HUES6 (cell line): ENCODE measurements at regions not wholly inside any gene's neighbourhood (a gene's known extent, or its start where the extent isn't known, plus 50 kb on each side); places are given as distances from the start of the nearest gene placed in this dataset.

ENCODE experiments used
- H3K27ac ChIP-seq: 2 replicates; pipeline ENCODE4 v1.7.0; 2013; ENCODE audit warnings: low read depth, mild to moderate bottlenecking, low read length, inconsistent platforms
- H3K27me3 ChIP-seq: 2 replicates; pipeline ENCODE4 v1.6.1; 2013; ENCODE audit warnings: low read length; ENCODE audit not compliant: control insufficient read depth, insufficient read depth
- H3K36me3 ChIP-seq: 2 replicates; pipeline ENCODE4 v1.6.1; 2013; ENCODE audit warnings: low read length; ENCODE audit not compliant: control insufficient read depth, insufficient read depth
- H3K4me1 ChIP-seq: 2 replicates; pipeline ENCODE4 v1.6.1; 2013; ENCODE audit warnings: low read length; ENCODE audit not compliant: control insufficient read depth, insufficient read depth
- H3K4me3 ChIP-seq: 2 replicates; pipeline ENCODE4 v1.5.1; 2013; ENCODE audit warnings: low read depth, low read length
- H3K9ac ChIP-seq: one replicate; pipeline ENCODE4 v1.6.1; 2013; ENCODE audit warnings: mild to moderate bottlenecking, low read length
- H3K9me3 ChIP-seq: 2 replicates; pipeline ENCODE4 v1.6.1; 2013; ENCODE audit warnings: low read depth, low read length; ENCODE audit not compliant: control insufficient read depth, insufficient read depth

DNA sequence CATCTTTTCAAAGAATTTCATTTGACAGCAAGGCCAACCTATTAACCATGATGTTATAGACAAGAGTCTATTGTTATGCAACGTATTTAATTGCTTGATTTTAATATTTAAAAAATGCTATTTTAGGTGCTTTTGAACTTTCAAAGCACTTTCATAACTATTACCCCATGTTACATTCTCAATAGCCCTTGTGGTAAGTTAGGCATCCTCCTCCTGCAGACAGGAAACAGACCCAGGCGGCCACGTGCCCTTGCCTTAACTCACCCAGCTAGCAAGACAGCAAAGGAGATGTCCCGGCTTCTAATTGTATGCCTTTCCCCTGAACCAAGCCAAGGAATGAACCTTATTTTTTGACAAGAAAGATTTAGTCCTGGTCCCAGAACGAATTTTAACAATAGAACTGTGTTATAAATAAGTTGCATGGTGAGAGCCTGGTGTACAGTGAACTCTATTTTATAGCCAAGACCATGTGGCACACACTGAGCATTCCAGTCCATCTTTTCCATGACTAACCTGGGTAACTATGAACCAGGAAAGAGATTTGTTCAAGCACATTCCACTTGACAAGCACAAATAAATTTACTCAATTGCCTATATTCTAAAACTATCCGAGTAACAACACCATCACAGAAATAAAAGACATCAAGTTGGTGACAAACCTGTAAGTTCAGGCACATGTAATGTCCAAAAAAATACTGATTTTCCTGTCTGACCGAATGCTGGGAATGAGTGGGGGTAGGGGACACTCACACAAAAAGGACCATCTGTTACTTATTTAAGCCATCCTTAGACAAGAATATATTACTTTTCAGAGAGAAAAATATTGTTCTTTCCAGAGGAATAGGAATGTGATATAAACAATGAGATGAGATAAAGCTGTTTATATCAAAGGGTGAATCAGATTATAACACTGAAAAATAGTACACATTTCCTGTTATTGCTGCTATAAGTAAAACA is 163.0 kb downstream of the EFNB2 start:
- Histone ChIP-seq H3K4me1 (no peaks in the 10 kb centered on the region; the same call in 1 of the 2 replicates), H3K27me3 (no peaks in the 10 kb centered on the region), H3K4me3 (no peak overlapping the region), H3K36me3 (no peaks in the 10 kb centered on the region), H3K27ac (no peak overlapping the region), H3K9ac (no peak overlapping the region), H3K9me3 (no peaks in the 10 kb centered on the region)

DNA sequence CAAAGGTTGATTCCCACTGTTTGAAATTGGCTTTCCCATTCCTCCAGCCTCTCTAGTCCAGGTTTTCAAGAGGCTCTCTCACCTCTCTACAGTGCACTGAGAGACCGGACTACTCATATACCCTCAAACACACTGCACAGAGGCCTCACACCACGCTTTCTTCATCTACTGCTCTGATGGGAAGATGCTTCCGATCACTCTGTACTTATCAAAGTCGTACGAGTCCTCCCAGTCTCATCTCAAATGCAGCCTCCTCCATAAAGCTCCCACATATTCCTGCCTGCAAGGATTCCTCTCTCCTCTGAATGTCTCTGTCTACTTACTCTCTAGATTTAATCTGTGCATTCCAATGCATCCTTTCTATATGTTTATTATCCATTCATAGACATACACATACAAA is 164.4 kb downstream of the EFNB2 start:
- Histone ChIP-seq H3K36me3 (no peaks in the 10 kb centered on the region), H3K27me3 (no peaks in the 10 kb centered on the region), H3K9ac (no peak overlapping the region), H3K4me1 (no peaks in the 10 kb centered on the region; the same call in 1 of the 2 replicates), H3K4me3 (no peak overlapping the region), H3K9me3 (peaks cover 1% of the 10 kb centered on the region; the same call in 1 of the 2 replicates), H3K27ac (no peak overlapping the region)

DNA sequence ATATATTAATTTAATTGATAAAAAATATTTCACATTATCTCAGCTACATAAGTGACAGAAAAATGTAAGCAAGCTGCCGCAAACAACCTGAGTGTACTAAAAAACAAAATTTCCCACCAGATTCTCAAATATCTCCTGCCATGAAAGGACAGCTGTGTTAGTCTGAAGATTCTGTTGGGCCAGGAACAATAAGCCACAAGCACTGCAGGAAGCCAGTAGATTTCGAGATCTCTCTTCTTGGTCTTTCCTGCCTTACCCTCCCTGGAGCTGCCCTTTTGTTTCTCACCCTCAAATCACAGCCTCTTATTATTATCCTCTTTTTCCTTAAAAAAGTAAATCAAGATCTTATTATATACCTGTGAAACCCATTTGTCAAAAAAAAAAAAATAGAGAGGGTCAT is 165.6 kb downstream of the EFNB2 start:
- H3K9me3 ChIP-seq, result peaks cover 7% of the 10 kb centered on the region; the same call in 1 of the 2 replicates
- H3K4me3 ChIP-seq, result no peak overlapping the region
- no peak overlapping the region for H3K9ac ChIP-seq
- no peaks in the 10 kb centered on the region for H3K27me3 ChIP-seq
- no peaks in the 10 kb centered on the region; the same call in 1 of the 2 replicates for H3K4me1 ChIP-seq
- no peaks in the 10 kb centered on the region for H3K36me3 ChIP-seq
- no peak overlapping the region for H3K27ac ChIP-seq

DNA sequence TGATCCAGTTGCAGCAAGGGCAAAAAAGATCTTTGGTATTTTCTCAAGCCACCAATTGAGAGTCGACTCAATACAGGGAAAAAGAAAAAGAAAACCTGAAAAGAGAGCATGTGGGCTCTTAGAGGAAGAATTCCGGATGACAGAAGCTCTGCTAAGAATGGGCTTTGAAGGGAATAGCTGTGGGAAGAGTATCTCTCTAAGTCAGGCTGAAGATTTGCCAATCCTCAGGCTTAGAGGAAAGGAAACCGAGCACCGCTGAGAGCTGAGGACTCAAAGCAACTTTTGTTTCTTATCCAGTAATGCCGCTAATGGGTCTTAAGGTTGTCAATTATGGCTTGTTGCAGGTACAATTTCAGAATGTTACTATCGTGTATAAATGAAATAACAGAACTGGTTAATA is 166.4 kb downstream of the EFNB2 start:
- peaks cover 7% of the 10 kb centered on the region; the same call in 1 of the 2 replicates for H3K9me3 ChIP-seq
- H3K27me3 ChIP-seq, result no peaks in the 10 kb centered on the region
- H3K4me3 ChIP-seq, result no peak overlapping the region
- no peaks in the 10 kb centered on the region for H3K36me3 ChIP-seq
- H3K4me1 ChIP-seq, result no peaks in the 10 kb centered on the region; the same call in 1 of the 2 replicates
- no peak overlapping the region for H3K9ac ChIP-seq
- no peak overlapping the region for H3K27ac ChIP-seq

DNA sequence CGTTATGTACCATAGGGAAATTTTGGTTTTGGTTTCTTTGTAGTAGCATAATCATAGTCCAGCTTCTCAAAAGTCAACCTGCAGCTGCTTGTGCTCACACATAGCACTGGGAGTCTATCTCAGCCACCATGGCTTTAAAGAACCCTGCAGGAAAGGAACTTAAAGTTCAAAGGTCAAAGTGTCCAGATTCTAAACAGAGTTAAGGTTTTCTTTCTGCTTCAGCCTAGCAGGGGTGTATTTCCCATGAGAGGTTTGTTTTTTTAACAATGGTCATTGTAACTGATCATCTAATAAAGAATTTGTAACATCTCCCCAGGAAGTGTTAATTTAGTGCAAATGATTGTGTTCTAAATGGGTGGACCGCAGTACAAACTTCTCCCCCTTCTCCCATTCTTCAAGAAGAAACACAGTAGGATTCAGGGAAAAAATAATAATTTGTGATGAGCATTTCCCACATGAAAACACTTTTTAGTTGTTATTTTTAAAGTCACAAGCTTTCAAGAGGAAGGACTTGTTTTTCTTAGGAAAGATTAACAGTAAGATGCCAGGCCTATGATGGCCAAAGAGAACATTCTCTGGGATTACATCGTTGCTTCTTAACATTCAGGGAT is 168.0 kb downstream of the EFNB2 start:
- Histone ChIP-seq H3K4me3 (no peak overlapping the region), H3K36me3 (no peaks in the 10 kb centered on the region), H3K4me1 (no peaks in the 10 kb centered on the region), H3K9me3 (peaks cover 7% of the 10 kb centered on the region; the same call in 1 of the 2 replicates), H3K27me3 (no peaks in the 10 kb centered on the region), H3K27ac (no peak overlapping the region), H3K9ac (no peak overlapping the region)

DNA sequence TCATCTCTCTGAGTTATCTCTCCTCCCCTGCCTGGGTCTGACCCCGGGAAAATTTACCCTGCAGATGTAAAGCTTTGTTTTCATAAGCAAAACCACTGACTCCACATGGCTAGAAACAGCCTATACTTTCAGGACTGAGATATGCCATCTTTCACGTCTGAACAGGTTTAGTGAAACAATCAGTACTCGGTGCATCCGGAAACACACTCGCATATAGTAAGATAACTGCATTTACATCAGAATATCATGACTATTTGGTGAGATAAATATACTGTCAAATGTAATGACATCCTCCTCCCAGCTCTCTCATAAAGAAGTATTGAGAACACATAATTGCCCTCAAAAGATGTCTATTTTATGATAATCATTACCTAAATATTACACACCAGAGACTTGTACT is 172.8 kb downstream of the EFNB2 start:
- no peaks in the 10 kb centered on the region for H3K36me3 ChIP-seq
- no peaks in the 10 kb centered on the region for H3K27me3 ChIP-seq
- no peaks in the 10 kb centered on the region for H3K4me1 ChIP-seq
- no peak overlapping the region for H3K9ac ChIP-seq
- no peak overlapping the region for H3K27ac ChIP-seq
- no peak overlapping the region for H3K4me3 ChIP-seq
- peaks cover 7% of the 10 kb centered on the region; the same call in 1 of the 2 replicates for H3K9me3 ChIP-seq

DNA sequence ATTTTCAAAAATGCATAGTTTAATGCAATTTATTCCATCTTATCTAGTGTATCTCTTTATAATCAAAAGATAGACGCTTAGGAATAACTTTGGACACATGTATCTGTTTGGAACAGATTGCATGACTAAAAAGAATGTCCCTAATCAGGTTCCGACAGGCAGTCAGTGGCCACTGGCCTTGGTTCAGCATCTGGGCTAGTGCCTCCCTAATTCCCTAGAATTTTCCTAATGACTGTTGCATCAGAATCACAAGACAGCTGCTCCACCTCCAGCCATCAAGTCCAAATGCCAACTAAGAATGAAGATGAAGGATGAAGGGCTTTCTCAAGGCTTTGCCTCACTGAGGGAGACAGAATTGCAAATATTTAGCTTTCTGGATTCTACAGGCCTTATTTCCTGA is 173.8 kb downstream of the EFNB2 start:
- no peaks in the 10 kb centered on the region for H3K27me3 ChIP-seq
- no peaks in the 10 kb centered on the region for H3K36me3 ChIP-seq
- no peaks in the 10 kb centered on the region for H3K4me1 ChIP-seq
- H3K9ac ChIP-seq, result no peak overlapping the region
- peaks cover 7% of the 10 kb centered on the region; the same call in 1 of the 2 replicates for H3K9me3 ChIP-seq
- H3K27ac ChIP-seq, result no peak overlapping the region
- H3K4me3 ChIP-seq, result no peak overlapping the region

DNA sequence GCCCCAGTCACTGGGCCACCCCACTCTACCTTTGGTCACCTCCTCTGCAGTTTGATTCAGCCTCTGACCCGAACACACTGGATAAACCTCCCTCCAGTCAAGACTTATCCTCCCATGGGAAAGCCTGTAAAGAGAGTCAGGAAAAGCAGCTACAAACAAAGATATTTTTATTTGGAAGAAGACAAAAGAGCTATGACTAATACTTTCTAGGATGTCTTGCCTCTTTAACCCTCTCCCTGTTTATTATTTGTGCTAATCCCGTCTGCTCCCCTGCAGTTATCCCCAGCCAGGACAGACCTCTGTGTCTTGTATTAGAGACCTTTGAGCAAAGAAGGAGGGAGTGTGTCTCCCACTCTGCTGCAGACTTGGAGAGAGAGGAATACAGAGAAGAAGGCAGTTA is 178.3 kb downstream of the EFNB2 start:
- H3K4me3 ChIP-seq, result no peak overlapping the region
- no peaks in the 10 kb centered on the region for H3K36me3 ChIP-seq
- no peak overlapping the region for H3K9ac ChIP-seq
- H3K9me3 ChIP-seq, result no peaks in the 10 kb centered on the region
- peaks cover 6% of the 10 kb centered on the region; the same call in 1 of the 2 replicates for H3K4me1 ChIP-seq
- H3K27me3 ChIP-seq, result no peaks in the 10 kb centered on the region
- no peak overlapping the region for H3K27ac ChIP-seq

DNA sequence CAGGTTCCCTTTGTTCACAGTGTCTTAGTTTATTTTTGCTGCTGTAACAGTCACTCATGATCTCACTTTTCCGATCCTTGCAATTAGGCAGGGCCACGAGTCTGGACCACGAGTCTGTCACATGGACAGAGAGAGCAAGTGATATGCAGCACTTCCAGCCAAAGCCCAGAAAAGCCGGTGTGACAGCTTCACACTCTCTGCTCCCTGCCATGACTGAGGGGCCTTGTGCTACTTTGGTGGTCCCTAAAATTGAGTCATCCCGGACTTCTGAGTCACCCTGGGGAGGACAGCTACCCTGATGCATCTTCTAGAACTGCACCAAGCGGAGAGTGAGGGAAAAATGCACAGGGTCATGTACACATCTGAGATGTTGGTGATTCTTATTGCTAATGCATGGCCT is 179.6 kb downstream of the EFNB2 start:
- peaks cover 8% of the 10 kb centered on the region; the same call in 1 of the 2 replicates for H3K4me1 ChIP-seq
- H3K36me3 ChIP-seq, result no peaks in the 10 kb centered on the region
- H3K4me3 ChIP-seq, result no peak overlapping the region
- H3K27me3 ChIP-seq, result no peaks in the 10 kb centered on the region
- no peaks in the 10 kb centered on the region for H3K9me3 ChIP-seq
- no peak overlapping the region for H3K9ac ChIP-seq
- H3K27ac ChIP-seq, result no peak overlapping the region

DNA sequence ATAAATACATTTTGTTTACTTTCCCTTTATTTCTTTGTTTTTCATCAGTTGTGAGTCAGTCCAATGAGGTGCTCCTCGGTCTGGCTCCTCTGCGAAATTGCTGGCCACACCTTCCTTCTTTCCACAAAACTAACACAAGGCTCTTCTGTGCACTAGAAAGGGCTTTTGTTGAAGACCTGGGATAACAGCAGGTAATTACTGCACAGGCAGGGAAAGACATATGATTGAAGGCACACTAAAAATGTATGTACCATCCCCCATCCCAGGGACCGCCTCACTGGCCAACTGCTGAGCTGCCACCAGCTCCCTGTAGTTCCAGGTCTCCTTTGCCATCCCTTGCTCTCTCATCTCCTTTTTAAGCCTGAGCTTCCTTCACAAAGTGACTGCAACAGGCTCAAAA is 180.5 kb downstream of the EFNB2 start:
- H3K27ac ChIP-seq, result no peak overlapping the region
- peaks cover 4% of the 10 kb centered on the region for H3K27me3 ChIP-seq
- no peaks in the 10 kb centered on the region for H3K9me3 ChIP-seq
- H3K36me3 ChIP-seq, result no peaks in the 10 kb centered on the region
- peaks cover 17% of the 10 kb centered on the region for H3K4me1 ChIP-seq
- no peak overlapping the region for H3K9ac ChIP-seq
- H3K4me3 ChIP-seq, result no peak overlapping the region

DNA sequence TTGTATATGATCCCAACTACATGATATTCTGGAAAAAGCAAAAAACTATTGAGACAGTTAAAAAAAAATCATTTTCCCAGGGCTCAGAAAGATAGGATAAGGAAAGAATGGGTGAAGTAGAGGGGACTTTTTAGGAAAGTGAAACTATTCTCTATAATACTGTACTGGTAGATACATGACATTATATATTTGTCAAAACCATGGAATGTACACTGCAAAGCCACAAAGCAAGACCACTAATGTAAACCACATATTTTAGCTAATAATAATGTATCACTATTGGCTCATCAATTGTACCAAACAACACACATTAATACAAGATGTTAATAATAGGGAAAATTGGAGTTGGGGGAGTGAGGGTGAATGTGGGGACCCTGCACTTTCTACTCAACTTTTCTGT is 182.6 kb downstream of the EFNB2 start:
- Histone ChIP-seq H3K36me3 (no peaks in the 10 kb centered on the region), H3K4me3 (no peak overlapping the region), H3K4me1 (peaks cover 33% of the 10 kb centered on the region), H3K27me3 (peaks cover 17% of the 10 kb centered on the region), H3K27ac (no peak overlapping the region), H3K9me3 (no peaks in the 10 kb centered on the region), H3K9ac (no peak overlapping the region)
